ENCODE measurements at regions not wholly inside any gene's neighbourhood (a gene's known extent, or its start where the extent isn't known, plus 50 kb on each side); places are given as distances from the start of the nearest gene placed in this dataset.

DNA sequence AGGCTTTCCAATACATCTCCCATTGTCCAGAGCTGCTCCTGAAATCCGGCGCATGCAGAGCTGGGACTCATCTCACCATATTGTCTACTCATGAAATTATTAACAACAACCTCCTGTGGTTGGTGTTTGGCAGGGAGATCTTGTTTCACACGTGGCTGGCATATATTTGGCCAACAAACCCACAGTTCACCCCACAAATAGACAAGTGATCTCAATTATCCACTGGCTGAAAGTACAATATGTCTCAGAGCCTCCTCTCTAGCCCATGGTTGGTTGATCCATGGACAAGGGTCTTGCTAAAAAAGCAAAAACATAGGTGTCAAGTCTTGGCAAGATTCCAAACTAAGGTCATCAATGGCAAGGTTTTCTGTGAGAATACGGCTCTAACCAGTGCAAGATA, 386.9 kb downstream of the ETS1 start:
- in situ Hi-C loops (cut with HindIII; ENCODE audit: low sequenced_read_pairs), result no loop called here

- in situ Hi-C loops (cut with HindIII; ENCODE audit: low sequenced_read_pairs), result loop anchor here (25.0 kb wide), 1 partner anchor 89 kb away; no protein-coding TSS in a partner anchor
Observed at GRCh38 chr11:128198216-128198772, 389.1 kb downstream of the ETS1 start.

GRCh38 chr11:128196235-128196634, 391.1 kb downstream of the ETS1 start:
- in situ Hi-C loops (cut with HindIII; ENCODE audit: low sequenced_read_pairs), result loop anchor here (25.0 kb wide), 1 partner anchor 91 kb away; no protein-coding TSS in a partner anchor

- in situ Hi-C loops (cut with HindIII; ENCODE audit: low sequenced_read_pairs), result loop anchor here (25.0 kb wide), 1 partner anchor 92 kb away; no protein-coding TSS in a partner anchor
Observed at GRCh38 chr11:128195756-128196155, 391.6 kb downstream of the ETS1 start.

DNA sequence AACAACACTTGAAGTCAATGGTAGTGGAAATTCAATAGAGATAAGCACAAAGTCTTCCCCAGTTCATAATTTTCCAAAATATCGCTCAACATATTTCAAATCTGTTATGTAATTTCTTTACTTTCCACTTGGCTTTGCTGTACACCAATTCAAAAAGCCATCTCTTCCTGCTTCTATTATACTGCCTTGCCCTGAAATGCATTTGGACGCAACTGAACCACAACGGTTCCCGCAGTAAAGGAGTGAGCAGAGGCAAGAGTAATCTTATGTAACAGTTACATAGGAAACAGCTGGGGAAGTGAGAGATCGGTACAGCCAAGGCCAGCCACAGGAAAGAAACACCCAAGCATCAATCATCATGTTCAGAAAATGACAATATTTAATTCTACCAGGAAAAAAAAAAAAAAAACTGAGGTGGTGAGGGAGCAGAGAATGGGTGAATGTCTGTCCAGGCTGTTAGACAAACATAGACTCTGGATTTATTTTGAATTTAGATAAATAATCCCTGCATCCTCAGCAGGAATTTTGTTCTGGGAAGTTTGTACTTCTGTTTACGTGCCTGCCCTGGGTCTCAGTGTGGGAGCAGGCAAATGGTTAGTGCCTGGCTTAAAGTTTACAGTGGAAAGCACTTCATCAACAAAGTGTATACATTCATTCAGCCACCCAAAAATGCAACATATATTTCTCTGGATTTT, 392.2 kb downstream of the ETS1 start:
- in situ Hi-C loops (cut with HindIII; ENCODE audit: low sequenced_read_pairs), result loop anchor here (25.0 kb wide), 1 partner anchor 92 kb away; no protein-coding TSS in a partner anchor

DNA sequence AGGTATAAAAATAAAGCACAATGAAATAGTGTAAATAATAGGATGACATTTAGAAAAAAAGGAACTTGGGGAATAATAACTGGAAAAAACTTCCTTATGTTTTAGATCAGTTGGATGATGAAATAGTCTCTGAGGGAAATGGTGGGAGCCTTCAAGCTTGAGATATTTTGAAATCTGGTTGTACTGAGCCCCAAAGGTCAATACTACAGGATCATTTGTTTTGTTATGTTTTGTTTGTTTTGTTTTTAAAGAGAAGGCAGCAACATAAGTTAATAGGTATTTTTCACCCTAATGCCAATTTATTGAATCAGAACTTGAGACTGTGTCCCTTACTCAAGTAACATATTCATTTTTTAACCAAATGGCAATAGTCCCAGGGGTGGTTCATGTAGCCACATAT, 393.1 kb downstream of the ETS1 start:
- in situ Hi-C loops (cut with HindIII; ENCODE audit: low sequenced_read_pairs), result loop anchor here (25.0 kb wide), 1 partner anchor 93 kb away; no protein-coding TSS in a partner anchor

DNA sequence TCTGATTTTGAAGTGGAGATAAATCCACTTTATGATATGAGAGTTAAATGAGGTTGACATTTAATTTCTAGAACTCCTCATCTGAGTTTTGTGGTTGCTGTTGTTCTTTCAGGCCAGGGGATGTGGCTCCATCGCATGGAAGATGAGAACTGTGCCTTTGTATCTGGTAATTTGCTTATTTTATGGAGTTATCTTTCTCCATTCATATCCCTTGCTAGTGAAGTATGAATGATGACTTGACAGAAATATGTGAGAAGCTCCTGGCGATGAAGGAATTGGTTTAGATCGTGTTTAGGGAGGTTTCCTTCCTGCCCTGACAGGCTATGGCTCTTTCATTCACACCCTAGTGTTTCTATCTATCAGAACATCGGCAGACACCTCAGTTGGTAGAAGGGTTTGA, 393.7 kb downstream of the ETS1 start:
- in situ Hi-C loops (cut with HindIII; ENCODE audit: low sequenced_read_pairs), result loop anchor here (25.0 kb wide), 1 partner anchor 94 kb away; no protein-coding TSS in a partner anchor

GRCh38 chr11:128190312-128190711, 397.0 kb downstream of the ETS1 start:
- in situ Hi-C loops (cut with HindIII; ENCODE audit: low sequenced_read_pairs), result loop anchor here (25.0 kb wide), 1 partner anchor 97 kb away; no protein-coding TSS in a partner anchor

DNA sequence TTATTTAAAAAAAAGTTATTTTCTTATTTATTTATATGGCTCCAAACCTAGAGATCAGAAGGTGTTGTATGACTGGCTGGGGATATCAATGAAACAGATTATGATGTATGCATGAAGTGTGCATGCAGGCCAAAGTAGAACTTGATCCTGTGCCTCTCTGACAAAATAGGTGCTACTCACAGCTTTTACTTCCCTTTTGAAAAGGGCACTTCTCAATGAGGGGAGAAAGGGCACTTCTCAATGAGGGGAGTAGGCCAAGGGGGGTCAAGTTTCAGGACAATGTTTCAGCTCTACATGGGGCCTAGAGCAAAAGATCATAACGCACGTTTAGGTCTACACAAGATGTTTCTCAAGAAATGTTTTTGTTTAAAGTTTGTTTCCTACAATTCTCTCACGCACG, 397.5 kb downstream of the ETS1 start:
- in situ Hi-C loops (cut with HindIII; ENCODE audit: low sequenced_read_pairs), result loop anchor here (25.0 kb wide), 1 partner anchor 97 kb away; no protein-coding TSS in a partner anchor

DNA sequence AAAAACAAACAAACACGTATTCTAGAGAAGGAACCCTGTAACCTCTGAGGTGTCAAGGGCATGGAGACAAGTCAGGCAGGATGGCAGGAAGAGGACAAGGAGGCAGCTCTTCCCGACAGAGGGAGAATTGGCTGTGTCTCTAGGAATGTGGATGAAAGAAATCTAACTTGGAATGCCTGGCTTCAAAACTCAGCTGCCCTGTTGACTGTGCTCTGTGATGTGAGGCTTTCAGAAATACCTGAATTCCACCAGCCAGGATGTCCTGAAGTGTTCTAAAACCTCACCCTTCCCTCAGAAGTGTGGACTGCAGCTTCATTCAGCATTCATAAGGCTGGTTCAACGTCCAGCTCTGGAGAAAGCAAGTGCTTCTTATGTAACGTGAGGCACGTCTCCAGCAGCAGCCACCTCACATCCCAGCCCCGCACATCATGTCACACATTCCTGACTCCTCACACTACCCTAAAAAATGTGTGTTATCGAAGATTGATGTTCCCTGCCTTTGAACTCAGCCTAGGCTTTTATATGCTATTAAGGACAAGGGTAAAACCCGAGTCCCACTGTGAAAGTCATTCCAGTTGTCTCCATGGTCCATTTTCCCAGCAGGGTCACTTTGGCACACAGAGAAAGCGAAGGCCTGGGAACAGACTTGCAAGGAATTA, 398.9 kb downstream of the ETS1 start:
- in situ Hi-C loops (cut with HindIII; ENCODE audit: low sequenced_read_pairs), result loop anchor here (25.0 kb wide), 1 partner anchor 99 kb away; no protein-coding TSS in a partner anchor

GRCh38 chr11:128187835-128188234, 399.5 kb downstream of the ETS1 start:
- in situ Hi-C loops (cut with HindIII; ENCODE audit: low sequenced_read_pairs), result loop anchor here (25.0 kb wide), 1 partner anchor 99 kb away; no protein-coding TSS in a partner anchor

- in situ Hi-C loops (cut with HindIII; ENCODE audit: low sequenced_read_pairs), result loop anchor here (25.0 kb wide), 1 partner anchor 100 kb away; no protein-coding TSS in a partner anchor
Observed at GRCh38 chr11:128187377-128187776, 400.0 kb downstream of the ETS1 start.

DNA sequence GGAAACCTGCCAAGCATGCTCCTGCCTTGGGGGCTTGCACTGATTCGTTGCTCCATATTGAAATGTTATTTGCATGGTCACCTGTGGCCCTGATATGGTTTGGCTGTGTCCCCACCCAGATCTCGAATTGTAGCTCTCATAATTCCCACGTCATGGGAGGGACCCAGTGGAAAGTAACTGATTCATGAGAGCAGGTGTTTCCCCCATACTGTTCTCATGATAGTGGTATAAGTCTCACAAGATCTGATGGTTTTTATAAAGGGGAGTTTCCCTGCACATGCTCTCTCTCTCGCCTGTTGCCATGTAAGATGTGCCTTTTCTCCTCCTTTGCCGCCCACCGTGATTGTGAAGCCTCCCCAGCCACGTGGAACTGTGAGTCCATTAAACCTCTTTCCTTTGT, 402.4 kb downstream of the ETS1 start:
- in situ Hi-C loops (cut with HindIII; ENCODE audit: low sequenced_read_pairs), result loop anchor here (25.0 kb wide), 1 partner anchor 102 kb away; no protein-coding TSS in a partner anchor

GRCh38 chr11:128182844-128183243, 404.5 kb downstream of the ETS1 start:
- in situ Hi-C loops (cut with HindIII; ENCODE audit: low sequenced_read_pairs), result loop anchor here (25.0 kb wide), 1 partner anchor 104 kb away; no protein-coding TSS in a partner anchor

DNA sequence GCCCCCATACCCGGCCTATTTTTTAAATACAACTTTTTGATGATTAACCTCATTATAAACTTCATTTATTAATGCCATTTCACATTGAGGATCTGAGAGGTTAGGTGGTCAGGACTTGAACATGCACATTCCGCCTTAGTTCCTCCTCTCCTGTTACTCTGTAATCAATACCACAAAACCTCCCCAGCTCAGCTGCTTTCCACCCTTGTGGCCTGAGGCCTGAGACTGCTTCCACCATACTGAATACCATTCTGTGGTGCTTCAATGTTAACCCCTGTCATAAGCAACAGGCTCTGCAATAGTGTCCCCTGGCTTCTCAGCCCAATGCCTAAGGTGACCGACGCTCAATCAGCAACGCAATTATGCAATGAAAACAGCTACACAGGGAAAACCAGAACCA, 405.4 kb downstream of the ETS1 start:
- in situ Hi-C loops (cut with HindIII; ENCODE audit: low sequenced_read_pairs), result loop anchor here (25.0 kb wide), 1 partner anchor 105 kb away; no protein-coding TSS in a partner anchor

DNA sequence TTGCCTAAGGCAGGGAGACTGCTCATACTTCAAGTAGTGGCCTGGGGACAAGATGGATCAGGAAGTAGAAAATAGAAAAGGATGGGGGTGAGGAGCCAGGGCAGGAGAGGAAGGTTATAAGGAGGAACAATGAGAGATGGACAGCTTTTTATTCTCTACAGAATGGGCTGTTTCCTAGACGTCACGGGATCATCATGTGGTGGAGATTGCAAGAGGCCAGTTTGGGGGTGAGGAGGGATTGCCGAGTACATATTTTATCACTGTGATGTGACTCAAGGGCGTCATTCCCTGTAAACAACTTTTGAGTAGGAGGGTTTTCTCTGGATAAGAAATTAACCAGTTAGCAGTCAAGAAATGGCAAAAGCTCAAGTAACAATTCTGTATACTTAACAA, 406.3 kb downstream of the ETS1 start:
- in situ Hi-C loops (cut with HindIII; ENCODE audit: low sequenced_read_pairs), result loop anchor here (25.0 kb wide), 1 partner anchor 106 kb away; no protein-coding TSS in a partner anchor

GRCh38 chr11:128180441-128181087, 406.8 kb downstream of the ETS1 start:
- in situ Hi-C loops (cut with HindIII; ENCODE audit: low sequenced_read_pairs), result loop anchor here (25.0 kb wide), 1 partner anchor 107 kb away; no protein-coding TSS in a partner anchor

DNA sequence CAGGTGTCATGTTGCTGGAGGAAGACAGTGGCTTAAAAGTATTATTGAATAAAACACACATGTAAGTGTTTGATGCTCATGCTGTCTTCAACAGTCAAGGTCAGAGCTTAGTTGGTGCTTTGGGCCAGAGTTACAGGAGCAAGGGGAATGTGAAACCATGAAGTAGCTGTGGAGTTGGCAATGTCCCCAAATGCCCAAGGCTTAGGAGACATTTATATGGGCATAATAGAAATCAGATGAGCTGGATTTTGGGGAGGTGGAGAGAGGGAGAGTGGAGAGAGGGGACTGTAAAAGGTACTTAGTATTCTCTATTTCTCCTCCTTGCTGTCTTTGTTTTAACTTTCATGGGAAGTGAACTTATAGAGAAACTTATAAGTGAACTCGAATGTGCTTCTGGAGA, 407.8 kb downstream of the ETS1 start:
- in situ Hi-C loops (cut with HindIII; ENCODE audit: low sequenced_read_pairs), result loop anchor here (25.0 kb wide), 1 partner anchor 108 kb away; no protein-coding TSS in a partner anchor

- in situ Hi-C loops (cut with HindIII; ENCODE audit: low sequenced_read_pairs), result loop anchor here (25.0 kb wide), 1 partner anchor 108 kb away; no protein-coding TSS in a partner anchor
Observed at GRCh38 chr11:128179039-128179438, 408.3 kb downstream of the ETS1 start.

Data from DLD1 (cell line).